Loucy (cell line): ENCODE measurements at regions not wholly inside any gene's neighbourhood (a gene's known extent, or its start where the extent isn't known, plus 50 kb on each side); places are given as distances from the start of the nearest gene placed in this dataset.

ENCODE experiments used
- H2AFZ ChIP-seq: fragments of 200-600 bp; sonication (generic); 2 replicates; pipeline ENCODE4 v1.6.0; 2016; ENCODE audit warnings: antibody characterized with exemption, mild to moderate bottlenecking, low read length, moderate library complexity
- H3F3A ChIP-seq: fragments of 200-600 bp; 2 replicates; pipeline ENCODE4 v1.6.0; 2016; ENCODE audit warnings: antibody characterized with exemption, low read depth, mild to moderate bottlenecking
- H3K27me3 ChIP-seq: fragments of 200-600 bp; sonication (generic); 2 replicates; pipeline ENCODE4 v1.6.1; 2014; ENCODE audit warnings: low read length, mild to moderate bottlenecking; ENCODE audit not compliant: insufficient read depth, poor library complexity, severe bottlenecking
- H3K36me3 ChIP-seq: fragments of 200-600 bp; sonication (generic); 2 replicates; pipeline ENCODE4 v1.6.1; 2016; ENCODE audit warnings: low read length; ENCODE audit not compliant: insufficient read depth
- H3K4me1 ChIP-seq: fragments of 200-600 bp; sonication (generic); 2 replicates; pipeline ENCODE4 v1.5.1; 2014; ENCODE audit warnings: low read length, mild to moderate bottlenecking; ENCODE audit not compliant: insufficient read depth, poor library complexity, severe bottlenecking
- H3K4me2 ChIP-seq: fragments of 200-600 bp; sonication (generic); 2 replicates; pipeline ENCODE4 v1.6.0; 2014; ENCODE audit warnings: antibody characterized with exemption, low read length, low read depth, mild to moderate bottlenecking; ENCODE audit not compliant: poor library complexity, severe bottlenecking
- H3K4me3 ChIP-seq: fragments of 200-600 bp; sonication (generic); 2 replicates; pipeline ENCODE4 v1.5.1; 2014; ENCODE audit warnings: low read length, mild to moderate bottlenecking, mixed read lengths; ENCODE audit not compliant: poor library complexity, severe bottlenecking
- H3K79me2 ChIP-seq: fragments of 200-600 bp; sonication (generic); 2 replicates; pipeline ENCODE4 v1.6.1; 2014; ENCODE audit warnings: low read length; ENCODE audit not compliant: insufficient read depth
- H3K9ac ChIP-seq: fragments of 200-600 bp; sonication (generic); 2 replicates; pipeline ENCODE4 v1.6.0; 2014; ENCODE audit warnings: mild to moderate bottlenecking, low read depth, low read length, moderate library complexity; ENCODE audit not compliant: poor library complexity, severe bottlenecking
- H3K9me2 ChIP-seq: fragments of 200-600 bp; sonication (generic); replicated peaks from 2 replicates; pipeline ENCODE4 v1.6.1; 2016; ENCODE audit warnings: low read depth, low read length, mixed read lengths
- H3K9me3 ChIP-seq: fragments of 200-600 bp; sonication (generic); 2 replicates; pipeline ENCODE4 v1.6.1; 2014; ENCODE audit warnings: mild to moderate bottlenecking, antibody characterized with exemption, low read length, low read depth; ENCODE audit not compliant: insufficient read depth
- H4K20me1 ChIP-seq: fragments of 200-600 bp; sonication (generic); 2 replicates; pipeline ENCODE4 v1.6.0; 2014; ENCODE audit warnings: antibody characterized with exemption, low read length, mild to moderate bottlenecking; ENCODE audit not compliant: insufficient read depth, poor library complexity, severe bottlenecking
- EZH2phosphoT487 ChIP-seq: fragments of 200-600 bp; IDR thresholded peaks from 2 replicates; pipeline ENCODE4 v1.6.1; 2018; ENCODE audit warnings: antibody characterized with exemption, mild to moderate bottlenecking, moderate library complexity, borderline replicate concordance
- TF ChIP-seq, protein P1 (sequence below): fragments of 200-600 bp; sonication (generic); conservative IDR thresholded peaks from 2 replicates; pipeline ENCODE4 v1.5.1; 2014; ENCODE audit warnings: mild to moderate bottlenecking, antibody characterized with exemption, low read length

DNA sequence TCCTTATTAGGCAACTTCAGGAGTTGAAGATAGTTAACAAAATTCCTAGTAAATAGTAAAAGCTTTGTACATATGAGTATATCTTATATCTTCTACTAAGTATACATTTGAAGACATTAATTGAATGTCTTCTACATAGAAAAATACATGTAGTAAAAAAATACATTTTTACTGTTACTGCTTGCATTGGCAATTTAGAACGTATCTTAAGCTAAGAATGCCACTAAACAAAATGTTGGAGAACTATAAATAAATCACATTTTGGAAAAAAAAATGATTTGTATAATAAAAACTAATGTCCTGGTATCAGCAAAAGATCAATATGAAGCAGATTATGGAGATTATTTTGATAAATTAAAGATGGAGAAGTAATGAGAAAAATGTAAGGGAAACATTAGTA, 434.2 kb upstream of the SLC8A1 start:
- Histone ChIP-seq H3K36me3 (no peaks in the 10 kb centered on the region), H3K9me3 (no peaks in the 10 kb centered on the region), H4K20me1 (no peaks in the 10 kb centered on the region), H3K79me2 (no peaks in the 10 kb centered on the region), H3K4me2 (no peak overlapping the region), H3K4me3 (no peak overlapping the region), H2AFZ (no peak overlapping the region), H3K9ac (no peak overlapping the region), H3K27me3 (no peaks in the 10 kb centered on the region), H3K4me1 (no peaks in the 10 kb centered on the region), H3F3A (no peaks in the 10 kb centered on the region), H3K9me2 (no peaks in the 10 kb centered on the region)
- no peak for TF ChIP-seq EZH2phosphoT487
- TF ChIP-seq, protein P1, sequence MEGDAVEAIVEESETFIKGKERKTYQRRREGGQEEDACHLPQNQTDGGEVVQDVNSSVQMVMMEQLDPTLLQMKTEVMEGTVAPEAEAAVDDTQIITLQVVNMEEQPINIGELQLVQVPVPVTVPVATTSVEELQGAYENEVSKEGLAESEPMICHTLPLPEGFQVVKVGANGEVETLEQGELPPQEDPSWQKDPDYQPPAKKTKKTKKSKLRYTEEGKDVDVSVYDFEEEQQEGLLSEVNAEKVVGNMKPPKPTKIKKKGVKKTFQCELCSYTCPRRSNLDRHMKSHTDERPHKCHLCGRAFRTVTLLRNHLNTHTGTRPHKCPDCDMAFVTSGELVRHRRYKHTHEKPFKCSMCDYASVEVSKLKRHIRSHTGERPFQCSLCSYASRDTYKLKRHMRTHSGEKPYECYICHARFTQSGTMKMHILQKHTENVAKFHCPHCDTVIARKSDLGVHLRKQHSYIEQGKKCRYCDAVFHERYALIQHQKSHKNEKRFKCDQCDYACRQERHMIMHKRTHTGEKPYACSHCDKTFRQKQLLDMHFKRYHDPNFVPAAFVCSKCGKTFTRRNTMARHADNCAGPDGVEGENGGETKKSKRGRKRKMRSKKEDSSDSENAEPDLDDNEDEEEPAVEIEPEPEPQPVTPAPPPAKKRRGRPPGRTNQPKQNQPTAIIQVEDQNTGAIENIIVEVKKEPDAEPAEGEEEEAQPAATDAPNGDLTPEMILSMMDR, result no peak

DNA sequence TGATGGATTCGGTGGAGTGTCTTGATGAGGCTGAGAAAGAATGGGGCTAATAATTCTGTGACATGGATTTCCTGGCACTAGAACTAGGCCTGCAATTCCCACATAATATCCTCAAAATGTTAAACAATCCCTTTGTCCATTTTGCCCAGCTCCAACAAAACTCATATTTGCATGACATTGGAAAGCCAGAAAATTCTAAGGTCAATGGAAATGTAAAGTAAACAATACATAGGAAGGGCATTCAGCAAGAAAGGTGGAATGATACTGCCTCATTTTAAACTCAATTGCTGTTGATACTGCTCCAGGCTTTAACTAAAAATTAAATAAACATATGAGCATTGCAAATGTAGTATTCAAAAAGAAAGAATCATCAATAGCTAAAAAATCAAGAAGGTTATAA, 434.8 kb upstream of the SLC8A1 start:
- TF ChIP-seq, protein P1, result no peak
- no peak for TF ChIP-seq EZH2phosphoT487
- no peaks in the 10 kb centered on the region for H4K20me1 ChIP-seq
- H3K79me2 ChIP-seq, result no peaks in the 10 kb centered on the region
- H3F3A ChIP-seq, result no peaks in the 10 kb centered on the region
- no peaks in the 10 kb centered on the region for H3K9me3 ChIP-seq
- H3K4me1 ChIP-seq, result no peaks in the 10 kb centered on the region
- no peak overlapping the region for H3K9ac ChIP-seq
- H3K27me3 ChIP-seq, result no peaks in the 10 kb centered on the region
- H3K4me2 ChIP-seq, result no peak overlapping the region
- no peaks in the 10 kb centered on the region for H3K9me2 ChIP-seq
- no peak overlapping the region for H3K4me3 ChIP-seq
- no peak overlapping the region for H2AFZ ChIP-seq
- no peaks in the 10 kb centered on the region for H3K36me3 ChIP-seq

DNA sequence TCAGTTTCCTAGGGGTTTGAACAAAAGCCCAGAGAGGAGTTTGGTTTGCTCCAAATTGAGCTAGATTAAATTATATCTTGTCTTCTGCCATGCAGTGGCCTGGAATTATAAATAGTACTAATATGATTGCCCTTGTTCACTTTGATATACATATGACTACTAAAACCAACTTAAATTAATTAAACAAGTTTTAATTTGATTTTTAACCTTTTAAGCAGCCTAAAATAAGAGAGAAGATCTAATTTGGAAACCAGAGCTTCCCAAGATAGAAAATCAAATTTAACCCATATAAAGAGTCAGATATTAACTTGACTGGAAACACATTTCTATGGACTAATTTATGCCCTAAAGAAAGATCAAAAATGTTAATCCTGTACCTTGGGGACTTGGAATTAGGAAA, 444.5 kb upstream of the SLC8A1 start:
- H3K9ac ChIP-seq, result no peak overlapping the region
- no peak overlapping the region for H3K4me3 ChIP-seq
- no peaks in the 10 kb centered on the region for H3K9me2 ChIP-seq
- no peaks in the 10 kb centered on the region for H3K4me1 ChIP-seq
- H2AFZ ChIP-seq, result no peak overlapping the region
- no peaks in the 10 kb centered on the region for H3K27me3 ChIP-seq
- no peaks in the 10 kb centered on the region for H3K9me3 ChIP-seq
- H3K36me3 ChIP-seq, result no peaks in the 10 kb centered on the region
- H3F3A ChIP-seq, result no peaks in the 10 kb centered on the region
- H3K4me2 ChIP-seq, result no peak overlapping the region
- H3K79me2 ChIP-seq, result no peaks in the 10 kb centered on the region
- TF ChIP-seq, protein P1, result no peak
- no peak for TF ChIP-seq EZH2phosphoT487
- H4K20me1 ChIP-seq, result no peaks in the 10 kb centered on the region
